Stimulated activated effector memory CD8-positive, alpha-beta T cell treated with anti-CD3 and anti-CD28 coated beads, Interleukin-12 subunit alpha, Interleukin-12 subunit beta, amount 100 ng/mL, for 72 hours (primary cell): ENCODE measurements at regions not wholly inside any gene's neighbourhood (a gene's known extent, or its start where the extent isn't known, plus 50 kb on each side); places are given as distances from the start of the nearest gene placed in this dataset.
"Not testable (repeated sequence)": the region's sequence is repeated elsewhere in the genome, so short reads cannot be mapped to it uniquely, and the experiment has no call there.

Experiments
- ATAC-seq: fragments of 150-1000 bp; cut with Tn5 transposase; 2 replicates; pipeline ENCODE4 v1.10.0; 2021
- DNase-seq, 2 donors: peaks; one replicate each; pipeline ENCODE4 v3.0.0; 2021 to 2022; ENCODE audit warnings: low spot score in 2 of 2
- H3K27ac Mint-ChIP-seq: one replicate; pipeline ENCODE4 v1.8.0; 2022; ENCODE audit warnings: mild to moderate bottlenecking, mixed read lengths
- H3K36me3 Mint-ChIP-seq: one replicate; pipeline ENCODE4 v1.8.0; 2022; ENCODE audit warnings: mild to moderate bottlenecking, mixed read lengths
- H3K4me1 Mint-ChIP-seq: one replicate; pipeline ENCODE4 v1.8.0; 2022; ENCODE audit warnings: mixed read lengths
- H3K4me3 Mint-ChIP-seq: one replicate; pipeline ENCODE4 v1.8.0; 2022; ENCODE audit warnings: mild to moderate bottlenecking, mixed read lengths
- H3K9me3 Mint-ChIP-seq: one replicate; pipeline ENCODE4 v1.8.0; 2022; ENCODE audit warnings: mixed read lengths

DNA sequence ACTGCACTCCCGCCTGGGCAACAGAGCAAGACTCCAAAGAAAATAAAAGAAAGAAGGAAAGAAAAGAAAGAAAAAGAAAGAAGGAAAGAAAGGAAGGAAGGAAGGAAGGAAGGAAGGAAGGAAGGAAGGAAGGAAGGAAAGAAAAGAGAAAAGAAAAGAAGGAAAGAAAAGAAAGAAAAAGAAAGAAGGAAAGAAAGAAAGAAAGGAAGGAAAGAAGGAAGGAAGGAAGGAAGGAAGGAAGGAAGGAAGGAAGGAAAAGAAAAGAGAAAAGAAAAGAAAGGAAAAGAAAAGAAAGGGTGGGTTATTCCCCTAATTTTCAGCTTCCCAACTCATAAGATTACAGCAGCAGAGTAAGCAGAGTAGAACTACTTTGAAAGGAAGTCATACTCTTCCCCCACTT is 64.4 kb downstream of the TMEM200C start:
- H3K4me1 Mint-ChIP-seq, H3K4me3 Mint-ChIP-seq, ATAC-seq, H3K27ac Mint-ChIP-seq, H3K9me3 Mint-ChIP-seq, H3K36me3 Mint-ChIP-seq, DNase-seq: not testable (repeated sequence)

DNA sequence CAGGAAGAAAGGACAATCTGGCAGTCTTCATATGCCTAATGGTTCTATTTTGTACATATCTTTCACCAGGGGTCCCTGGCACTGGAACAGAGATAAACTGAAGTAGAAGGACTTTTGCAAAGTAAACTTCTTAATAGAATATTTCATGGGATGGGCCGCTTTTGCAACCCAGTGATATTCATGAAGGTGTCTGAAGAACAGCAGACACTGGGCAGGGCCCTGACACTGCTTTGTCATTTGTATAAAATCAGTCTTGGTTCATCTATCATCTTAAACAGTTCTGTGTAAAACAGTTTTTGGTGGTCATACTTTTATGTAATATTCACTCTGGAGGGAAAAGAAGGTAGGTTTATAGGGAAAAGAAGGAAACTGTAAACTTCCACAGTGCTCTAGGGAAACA is 66.4 kb downstream of the TMEM200C start:
- no peaks in the 10 kb centered on the region for H3K36me3 Mint-ChIP-seq
- ATAC-seq (no peak), DNase-seq (no peak)
- peaks cover 6% of the 10 kb centered on the region for H3K9me3 Mint-ChIP-seq
- no peak overlapping the region for H3K4me3 Mint-ChIP-seq
- no peaks in the 10 kb centered on the region for H3K4me1 Mint-ChIP-seq
- no peak overlapping the region for H3K27ac Mint-ChIP-seq

DNA sequence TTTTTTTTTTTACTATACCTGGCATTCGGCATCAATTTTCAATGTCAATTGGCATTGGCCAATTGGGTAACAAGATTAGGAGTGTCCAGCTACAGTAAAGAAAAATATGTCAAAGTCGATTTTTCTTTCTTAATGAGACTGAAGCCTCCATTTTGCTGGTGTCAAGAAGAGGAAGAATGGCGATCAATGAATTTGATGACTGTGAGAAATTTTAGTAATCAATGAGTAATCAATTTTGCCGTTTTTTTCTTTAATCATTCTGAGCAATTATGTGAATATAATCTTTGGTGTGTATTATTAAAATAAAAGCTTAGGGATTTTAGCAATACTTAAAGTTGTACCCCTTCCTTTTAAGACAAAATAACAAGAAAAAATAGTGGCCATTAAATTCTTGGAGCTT is 69.7 kb downstream of the TMEM200C start:
- no peak for DNase-seq
- Mint-ChIP-seq H3K4me3 (no peak overlapping the region), H3K4me1 (no peaks in the 10 kb centered on the region), H3K27ac (no peak overlapping the region), H3K9me3 (peaks cover 4% of the 10 kb centered on the region), H3K36me3 (no peaks in the 10 kb centered on the region)
- ATAC-seq = no peak

GRCh38 chr18:5824370-5824984 is 70.8 kb downstream of the TMEM200C start:
- Mint-ChIP-seq H3K4me1 (no peaks in the 10 kb centered on the region), H3K4me3 (no peak overlapping the region), H3K9me3 (peaks cover 3% of the 10 kb centered on the region), H3K36me3 (no peaks in the 10 kb centered on the region), H3K27ac (no peak overlapping the region)
- no peak for ATAC-seq
- no peak for DNase-seq

GRCh38 chr18:5817816-5818215 is 77.5 kb downstream of the TMEM200C start:
- H3K4me1 Mint-ChIP-seq = no peaks in the 10 kb centered on the region
- no peak for ATAC-seq
- no peak overlapping the region for H3K4me3 Mint-ChIP-seq
- H3K9me3 Mint-ChIP-seq = peaks cover 6% of the 10 kb centered on the region
- no peaks in the 10 kb centered on the region for H3K36me3 Mint-ChIP-seq
- DNase-seq = no peak
- no peak overlapping the region for H3K27ac Mint-ChIP-seq

DNA sequence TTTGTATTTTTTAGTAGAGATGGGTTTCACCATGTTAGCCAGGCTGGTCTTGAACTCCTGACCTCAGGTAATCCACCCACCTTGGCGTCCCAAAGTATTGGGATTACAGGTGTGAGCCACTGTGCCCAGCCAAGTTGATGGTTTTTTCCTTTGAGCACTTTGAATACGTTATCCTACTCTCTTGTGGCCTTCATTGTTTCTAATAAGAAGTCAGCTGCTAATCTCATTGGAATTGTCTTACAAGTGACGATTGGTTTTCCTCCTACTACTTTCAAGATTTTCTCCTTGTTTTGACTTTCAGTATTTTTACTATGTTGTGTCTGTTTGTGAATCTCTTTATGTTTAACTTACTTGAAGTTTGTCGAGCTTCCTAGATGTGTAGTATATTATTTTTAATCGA is 88.5 kb downstream of the TMEM200C start:
- ATAC-seq (no peak), DNase-seq (no peak)
- H3K36me3 Mint-ChIP-seq = no peaks in the 10 kb centered on the region
- H3K27ac Mint-ChIP-seq = no peak overlapping the region
- no peak overlapping the region for H3K4me3 Mint-ChIP-seq
- H3K4me1 Mint-ChIP-seq = no peaks in the 10 kb centered on the region
- peaks cover 33% of the 10 kb centered on the region for H3K9me3 Mint-ChIP-seq

DNA sequence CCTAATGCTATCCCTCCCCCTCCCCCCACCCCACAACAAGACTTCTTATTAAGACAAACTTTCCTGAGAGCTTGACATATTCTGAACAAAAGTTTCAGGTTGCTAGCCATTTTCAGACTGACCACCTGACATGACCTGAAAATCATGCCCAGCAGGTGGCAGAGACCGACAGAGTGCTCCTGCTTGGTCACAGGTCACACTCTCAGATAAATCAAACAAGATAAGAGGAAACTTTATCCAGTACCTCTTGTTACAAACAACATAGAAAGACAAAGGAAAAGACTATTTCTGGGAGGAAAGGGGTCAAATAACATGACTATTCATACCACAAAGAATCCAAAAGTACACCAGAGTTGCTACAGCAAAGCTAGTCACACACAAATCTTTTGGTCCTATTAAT is 107.4 kb downstream of the TMEM200C start:
- Mint-ChIP-seq H3K27ac (no peak overlapping the region), H3K4me3 (no peak overlapping the region), H3K36me3 (no peaks in the 10 kb centered on the region), H3K9me3 (peaks cover 12% of the 10 kb centered on the region), H3K4me1 (no peaks in the 10 kb centered on the region)
- no peak for ATAC-seq
- DNase-seq = no peak

GRCh38 chr18:5779922-5780321 is 115.4 kb downstream of the TMEM200C start:
- Mint-ChIP-seq H3K4me1 (no peaks in the 10 kb centered on the region), H3K27ac (no peak overlapping the region), H3K9me3 (peaks cover 9% of the 10 kb centered on the region), H3K4me3 (no peak overlapping the region), H3K36me3 (no peaks in the 10 kb centered on the region)
- ATAC-seq = no peak
- DNase-seq = no peak

- ATAC-seq (no peak), DNase-seq (no peak)
- H3K9me3 Mint-ChIP-seq = peaks cover 3% of the 10 kb centered on the region
- no peaks in the 10 kb centered on the region for H3K36me3 Mint-ChIP-seq
- no peak overlapping the region for H3K4me3 Mint-ChIP-seq
- H3K4me1 Mint-ChIP-seq = no peaks in the 10 kb centered on the region
- H3K27ac Mint-ChIP-seq = no peak overlapping the region
Observed at GRCh38 chr18:5772306-5773105, 122.8 kb downstream of the TMEM200C start.

GRCh38 chr18:5771343-5771742 is 124.0 kb downstream of the TMEM200C start:
- Mint-ChIP-seq H3K36me3 (no peaks in the 10 kb centered on the region), H3K9me3 (peaks cover 9% of the 10 kb centered on the region), H3K4me1 (no peaks in the 10 kb centered on the region), H3K4me3 (no peak overlapping the region), H3K27ac (no peak overlapping the region)
- no peak for ATAC-seq
- no peak for DNase-seq

DNA sequence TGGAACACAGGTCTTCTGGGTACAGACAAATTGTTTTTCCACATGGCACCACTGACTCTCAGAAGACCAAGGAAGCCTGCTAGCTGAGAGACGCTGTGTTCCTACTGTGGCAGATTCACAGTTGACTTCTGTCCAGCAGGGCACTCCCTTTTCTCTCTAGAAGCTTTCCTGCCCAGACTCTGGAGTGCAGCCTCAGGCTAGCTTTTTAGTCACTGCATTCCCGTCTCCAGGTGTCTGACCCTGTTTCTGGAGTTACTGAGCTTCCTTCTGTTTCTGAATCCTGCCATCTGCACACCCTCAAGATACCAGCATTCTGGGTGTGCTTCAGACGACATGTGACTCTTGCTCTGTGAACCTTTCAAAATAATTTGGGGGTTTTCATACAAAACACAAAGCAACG is 125.1 kb downstream of the TMEM200C start:
- no peak overlapping the region for H3K4me3 Mint-ChIP-seq
- no peak for DNase-seq
- no peaks in the 10 kb centered on the region for H3K36me3 Mint-ChIP-seq
- peaks cover 9% of the 10 kb centered on the region for H3K9me3 Mint-ChIP-seq
- no peak overlapping the region for H3K27ac Mint-ChIP-seq
- no peak for ATAC-seq
- no peaks in the 10 kb centered on the region for H3K4me1 Mint-ChIP-seq

DNA sequence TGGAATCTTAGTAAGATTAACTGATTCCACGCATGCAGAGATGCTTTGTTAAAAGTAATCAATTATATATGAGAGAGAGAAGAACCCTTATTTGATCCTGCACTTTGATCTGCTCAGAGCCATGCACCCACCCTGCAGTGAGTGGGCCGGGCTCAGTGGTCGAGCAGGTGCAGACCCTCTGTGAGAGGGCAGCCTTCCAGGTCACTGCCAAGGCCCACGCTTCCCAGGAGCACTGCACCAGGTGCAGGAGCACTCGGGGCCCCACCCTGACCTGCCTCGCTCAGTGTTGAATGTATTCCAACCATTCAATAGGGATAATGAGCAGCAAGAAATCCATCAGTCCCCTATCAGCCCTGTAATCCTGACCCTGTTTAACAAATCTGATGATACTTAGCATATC is 126.9 kb downstream of the TMEM200C start:
- no peak for ATAC-seq
- peaks cover 9% of the 10 kb centered on the region for H3K9me3 Mint-ChIP-seq

DNA sequence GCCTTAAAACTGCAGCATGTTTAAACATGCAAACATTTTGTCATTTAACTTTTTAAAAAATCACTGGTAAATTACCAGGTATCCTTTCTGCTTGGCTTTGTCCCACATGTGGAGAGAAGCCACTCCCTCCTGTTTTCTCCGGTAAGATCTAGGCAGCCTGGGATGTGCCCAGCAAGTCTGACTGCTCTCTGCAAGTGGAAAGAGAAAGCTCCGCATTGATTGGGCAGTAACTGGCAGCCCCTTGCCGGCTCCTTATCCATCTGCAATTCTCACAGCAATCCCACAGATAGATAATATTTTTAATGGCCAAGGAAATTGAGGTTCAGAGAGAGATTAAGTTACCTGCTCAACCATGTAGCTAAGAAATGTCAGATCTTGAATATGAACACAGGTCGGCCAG is 136.1 kb downstream of the TMEM200C start:
- DNase-seq (no peak), ATAC-seq (no peak)
- no peak overlapping the region for H3K4me3 Mint-ChIP-seq
- no peaks in the 10 kb centered on the region for H3K36me3 Mint-ChIP-seq
- H3K27ac Mint-ChIP-seq = no peak overlapping the region
- H3K9me3 Mint-ChIP-seq = peaks cover 12% of the 10 kb centered on the region
- H3K4me1 Mint-ChIP-seq = no peaks in the 10 kb centered on the region

More for the DNA sequence above, 126.9 kb downstream of the TMEM200C start:
- no peak overlapping the region for H3K4me3 Mint-ChIP-seq
- H3K36me3 Mint-ChIP-seq = no peaks in the 10 kb centered on the region
- no peak for DNase-seq
- no peak overlapping the region for H3K27ac Mint-ChIP-seq
- no peaks in the 10 kb centered on the region for H3K4me1 Mint-ChIP-seq

DNA sequence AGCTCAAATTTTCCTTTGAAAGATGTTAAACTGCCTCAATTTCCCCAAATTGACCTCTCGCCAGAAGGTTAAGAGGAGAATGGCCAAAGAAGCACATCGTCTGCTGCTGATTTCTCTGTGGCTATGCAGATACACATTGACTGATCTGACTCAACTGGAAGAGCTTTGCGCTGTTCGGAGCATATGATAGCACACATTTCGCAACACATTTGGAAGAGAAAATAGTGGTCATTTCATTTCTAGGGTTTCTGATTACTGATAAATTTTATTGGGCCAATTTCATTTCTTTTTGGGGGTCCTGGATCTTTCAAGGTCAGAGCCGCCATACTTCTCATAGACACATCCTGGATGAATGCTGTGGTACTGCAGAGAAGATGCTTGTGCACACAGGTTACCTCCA is 138.5 kb downstream of the TMEM200C start:
- no peak for ATAC-seq
- Mint-ChIP-seq H3K4me1 (no peaks in the 10 kb centered on the region), H3K4me3 (no peak overlapping the region), H3K27ac (no peak overlapping the region), H3K36me3 (no peaks in the 10 kb centered on the region), H3K9me3 (peaks cover 8% of the 10 kb centered on the region)
- DNase-seq = no peak

- ATAC-seq = no peak
- H3K4me1 Mint-ChIP-seq = no peaks in the 10 kb centered on the region
- H3K36me3 Mint-ChIP-seq = no peaks in the 10 kb centered on the region
Observed at GRCh38 chr18:5747678-5748077, 147.6 kb downstream of the TMEM200C start.

DNA sequence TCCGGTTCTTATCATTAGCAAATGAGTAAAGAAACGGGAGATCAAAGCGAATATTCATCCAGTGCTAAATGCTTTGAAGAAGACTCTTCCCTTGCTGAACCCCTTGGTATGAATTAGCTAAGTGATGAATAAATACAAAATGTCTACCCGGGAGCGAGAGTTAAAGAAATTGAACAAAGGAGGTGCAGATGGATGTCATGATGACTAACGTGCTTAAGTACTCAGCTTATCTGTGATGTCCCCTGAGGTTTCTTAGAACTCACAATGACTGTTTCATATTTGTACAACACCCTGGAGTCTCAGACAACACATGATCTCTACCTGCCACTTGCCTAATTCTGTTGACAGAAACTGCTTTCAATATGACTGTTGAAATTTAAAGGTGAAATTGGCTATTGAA is 148.5 kb downstream of the TMEM200C start:
- no peaks in the 10 kb centered on the region for H3K4me1 Mint-ChIP-seq
- no peak for DNase-seq
- no peak for ATAC-seq
- H3K27ac Mint-ChIP-seq = no peak overlapping the region
- peaks cover 10% of the 10 kb centered on the region for H3K9me3 Mint-ChIP-seq
- no peaks in the 10 kb centered on the region for H3K36me3 Mint-ChIP-seq
- no peak overlapping the region for H3K4me3 Mint-ChIP-seq

More at GRCh38 chr18:5747678-5748077, 147.6 kb downstream of the TMEM200C start:
- DNase-seq = no peak
- no peak overlapping the region for H3K4me3 Mint-ChIP-seq
- peaks cover 10% of the 10 kb centered on the region for H3K9me3 Mint-ChIP-seq
- no peak overlapping the region for H3K27ac Mint-ChIP-seq
